ENCODE measurements at regions not wholly inside any gene's neighbourhood (a gene's known extent, or its start where the extent isn't known, plus 50 kb on each side); places are given as distances from the start of the nearest gene placed in this dataset.

- H3K36me3 Mint-ChIP-seq (ENCODE audit: low read depth) = no peaks in the 10 kb centered on the region
- H3K9me3 Mint-ChIP-seq = no peaks in the 10 kb centered on the region
- intact Hi-C loops (cut with micrococcal nuclease) = no loop called here
- DNase-seq (no peak), ATAC-seq (no peak)
- H3K4me1 Mint-ChIP-seq (ENCODE audit: low read depth) = no peaks in the 10 kb centered on the region
- ChIA-PET POLR2A (no interaction called here), CTCF (no interaction called here)
- peaks cover 6% of the 10 kb centered on the region for H3K27me3 Mint-ChIP-seq
- H3K4me3 Mint-ChIP-seq = no peak overlapping the region
- TF ChIP-seq, protein P1, sequence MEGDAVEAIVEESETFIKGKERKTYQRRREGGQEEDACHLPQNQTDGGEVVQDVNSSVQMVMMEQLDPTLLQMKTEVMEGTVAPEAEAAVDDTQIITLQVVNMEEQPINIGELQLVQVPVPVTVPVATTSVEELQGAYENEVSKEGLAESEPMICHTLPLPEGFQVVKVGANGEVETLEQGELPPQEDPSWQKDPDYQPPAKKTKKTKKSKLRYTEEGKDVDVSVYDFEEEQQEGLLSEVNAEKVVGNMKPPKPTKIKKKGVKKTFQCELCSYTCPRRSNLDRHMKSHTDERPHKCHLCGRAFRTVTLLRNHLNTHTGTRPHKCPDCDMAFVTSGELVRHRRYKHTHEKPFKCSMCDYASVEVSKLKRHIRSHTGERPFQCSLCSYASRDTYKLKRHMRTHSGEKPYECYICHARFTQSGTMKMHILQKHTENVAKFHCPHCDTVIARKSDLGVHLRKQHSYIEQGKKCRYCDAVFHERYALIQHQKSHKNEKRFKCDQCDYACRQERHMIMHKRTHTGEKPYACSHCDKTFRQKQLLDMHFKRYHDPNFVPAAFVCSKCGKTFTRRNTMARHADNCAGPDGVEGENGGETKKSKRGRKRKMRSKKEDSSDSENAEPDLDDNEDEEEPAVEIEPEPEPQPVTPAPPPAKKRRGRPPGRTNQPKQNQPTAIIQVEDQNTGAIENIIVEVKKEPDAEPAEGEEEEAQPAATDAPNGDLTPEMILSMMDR (IDR thresholded peaks at IDR 0.05) = no peak
- no peak overlapping the region for H3K27ac Mint-ChIP-seq
Measured at GRCh38 chr19:31583148-31583547, 233.9 kb upstream of the TSHZ3 start.

- Mint-ChIP-seq H3K9me3 (no peaks in the 10 kb centered on the region), H3K27ac (no peak overlapping the region), H3K4me3 (no peak overlapping the region), H3K36me3 (ENCODE audit: low read depth) (no peaks in the 10 kb centered on the region), H3K4me1 (ENCODE audit: low read depth) (no peaks in the 10 kb centered on the region), H3K27me3 (peaks cover 11% of the 10 kb centered on the region)
- intact Hi-C loops (cut with micrococcal nuclease) = no loop called here
- TF ChIP-seq, protein P1 (IDR thresholded peaks at IDR 0.05) = no peak
- no peak for ATAC-seq
- DNase-seq = no peak
- ChIA-PET CTCF (no interaction called here), POLR2A (no interaction called here)
Measured at GRCh38 chr19:31586282-31586681, 237.0 kb upstream of the TSHZ3 start.

- intact Hi-C loops (cut with micrococcal nuclease) = no loop called here
- Mint-ChIP-seq H3K4me1 (ENCODE audit: low read depth) (no peaks in the 10 kb centered on the region), H3K27me3 (peaks cover 11% of the 10 kb centered on the region), H3K36me3 (ENCODE audit: low read depth) (no peaks in the 10 kb centered on the region), H3K9me3 (no peaks in the 10 kb centered on the region), H3K27ac (no peak overlapping the region), H3K4me3 (no peak overlapping the region)
- POLR2A ChIA-PET = no interaction called here
- TF ChIP-seq, protein P1 (IDR thresholded peaks at IDR 0.05) = no peak
- CTCF ChIA-PET = no interaction called here
- DNase-seq (no peak), ATAC-seq (no peak)
Measured at GRCh38 chr19:31589109-31589508, 239.9 kb upstream of the TSHZ3 start.

GRCh38 chr19:31591258-31591657, 242.0 kb upstream of the TSHZ3 start:
- Mint-ChIP-seq H3K27ac (no peak overlapping the region), H3K9me3 (no peaks in the 10 kb centered on the region), H3K4me1 (ENCODE audit: low read depth) (no peaks in the 10 kb centered on the region), H3K4me3 (no peak overlapping the region), H3K36me3 (ENCODE audit: low read depth) (no peaks in the 10 kb centered on the region), H3K27me3 (peaks cover 12% of the 10 kb centered on the region)
- DNase-seq (no peak), ATAC-seq (no peak)
- ChIA-PET POLR2A (no interaction called here), CTCF (no interaction called here)
- intact Hi-C loops (cut with micrococcal nuclease) = no loop called here
- TF ChIP-seq, protein P1 (IDR thresholded peaks at IDR 0.05) = no peak

GRCh38 chr19:31592456-31592855, 243.2 kb upstream of the TSHZ3 start:
- TF ChIP-seq, protein P1 (IDR thresholded peaks at IDR 0.05) = no peak
- peaks cover 11% of the 10 kb centered on the region for H3K27me3 Mint-ChIP-seq
- CTCF ChIA-PET = no interaction called here
- no peak overlapping the region for H3K27ac Mint-ChIP-seq
- no peak for ATAC-seq
- POLR2A ChIA-PET = no interaction called here
- H3K9me3 Mint-ChIP-seq = no peaks in the 10 kb centered on the region
- DNase-seq = no peak
- no peaks in the 10 kb centered on the region for H3K36me3 Mint-ChIP-seq (ENCODE audit: low read depth)
- no peaks in the 10 kb centered on the region for H3K4me1 Mint-ChIP-seq (ENCODE audit: low read depth)
- no peak overlapping the region for H3K4me3 Mint-ChIP-seq
- intact Hi-C loops (cut with micrococcal nuclease) = no loop called here
